ENCODE measurements at regions not wholly inside any gene's neighbourhood (a gene's known extent, or its start where the extent isn't known, plus 50 kb on each side); places are given as distances from the start of the nearest gene placed in this dataset.
"Not testable (repeated sequence)": the region's sequence is repeated elsewhere in the genome, so short reads cannot be mapped to it uniquely, and the experiment has no call there.

DNA sequence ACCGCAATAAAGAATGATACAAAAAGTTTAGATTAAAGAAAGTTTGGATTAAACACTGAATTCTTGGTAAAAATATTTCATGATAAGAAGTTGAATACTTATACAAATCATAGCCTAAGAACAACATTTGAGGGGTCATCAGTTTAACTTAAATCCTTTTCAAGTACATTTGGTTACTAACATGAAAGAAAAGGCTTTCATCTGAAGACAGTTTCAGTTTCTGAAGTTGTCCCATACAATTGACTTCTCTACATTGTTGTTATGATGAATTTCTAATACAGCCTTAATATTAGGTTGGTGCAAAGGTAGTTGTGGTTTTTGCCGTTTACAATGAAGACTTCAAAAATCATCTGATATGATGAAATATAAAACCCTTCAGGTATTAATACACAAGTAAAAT lies 317.5 kb upstream of the MAGI2 start:
- H3K4me3 ChIP-seq, result no peak overlapping the region
- no peaks in the 10 kb centered on the region for H3K36me3 ChIP-seq (replicated peaks; ENCODE audit: insufficient read depth, low read depth)
- TF ChIP-seq, protein P1, sequence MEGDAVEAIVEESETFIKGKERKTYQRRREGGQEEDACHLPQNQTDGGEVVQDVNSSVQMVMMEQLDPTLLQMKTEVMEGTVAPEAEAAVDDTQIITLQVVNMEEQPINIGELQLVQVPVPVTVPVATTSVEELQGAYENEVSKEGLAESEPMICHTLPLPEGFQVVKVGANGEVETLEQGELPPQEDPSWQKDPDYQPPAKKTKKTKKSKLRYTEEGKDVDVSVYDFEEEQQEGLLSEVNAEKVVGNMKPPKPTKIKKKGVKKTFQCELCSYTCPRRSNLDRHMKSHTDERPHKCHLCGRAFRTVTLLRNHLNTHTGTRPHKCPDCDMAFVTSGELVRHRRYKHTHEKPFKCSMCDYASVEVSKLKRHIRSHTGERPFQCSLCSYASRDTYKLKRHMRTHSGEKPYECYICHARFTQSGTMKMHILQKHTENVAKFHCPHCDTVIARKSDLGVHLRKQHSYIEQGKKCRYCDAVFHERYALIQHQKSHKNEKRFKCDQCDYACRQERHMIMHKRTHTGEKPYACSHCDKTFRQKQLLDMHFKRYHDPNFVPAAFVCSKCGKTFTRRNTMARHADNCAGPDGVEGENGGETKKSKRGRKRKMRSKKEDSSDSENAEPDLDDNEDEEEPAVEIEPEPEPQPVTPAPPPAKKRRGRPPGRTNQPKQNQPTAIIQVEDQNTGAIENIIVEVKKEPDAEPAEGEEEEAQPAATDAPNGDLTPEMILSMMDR (IDR thresholded peaks at IDR 0.05; ENCODE audit: poor library complexity), result no peak
- TF ChIP-seq EZH2phosphoT487 (IDR thresholded peaks at IDR 0.05; ENCODE audit: low read depth, severe bottlenecking, unreplicated experiment) (no peak), EZH2 (IDR thresholded peaks at IDR 0.05; ENCODE audit: borderline replicate concordance) (no peak)
- no peaks in the 10 kb centered on the region for H4K20me1 ChIP-seq (ENCODE audit: insufficient read depth, poor library complexity, severe bottlenecking)
- no peak for DNase-seq (ENCODE audit: low spot score)
- no peak overlapping the region for H3K27ac ChIP-seq
- H3K79me2 ChIP-seq, result no peaks in the 10 kb centered on the region
- H3K9me2 ChIP-seq (replicated peaks; ENCODE audit: insufficient read depth), result no peaks in the 10 kb centered on the region
- H3K4me2 ChIP-seq, result no peak overlapping the region
- WGBS (ENCODE audit: low lambda C conversion rate, missing lambda C conversion rate), result 72% methylated on average over 2 of the region's 2 CpGs
- no peaks in the 10 kb centered on the region for H3K4me1 ChIP-seq (ENCODE audit: insufficient read depth)
- H2AFZ ChIP-seq, result no peak overlapping the region
- H3K27me3 ChIP-seq, result no peaks in the 10 kb centered on the region
- H3K9me3 ChIP-seq (ENCODE audit: low read depth), result no peaks in the 10 kb centered on the region

DNA sequence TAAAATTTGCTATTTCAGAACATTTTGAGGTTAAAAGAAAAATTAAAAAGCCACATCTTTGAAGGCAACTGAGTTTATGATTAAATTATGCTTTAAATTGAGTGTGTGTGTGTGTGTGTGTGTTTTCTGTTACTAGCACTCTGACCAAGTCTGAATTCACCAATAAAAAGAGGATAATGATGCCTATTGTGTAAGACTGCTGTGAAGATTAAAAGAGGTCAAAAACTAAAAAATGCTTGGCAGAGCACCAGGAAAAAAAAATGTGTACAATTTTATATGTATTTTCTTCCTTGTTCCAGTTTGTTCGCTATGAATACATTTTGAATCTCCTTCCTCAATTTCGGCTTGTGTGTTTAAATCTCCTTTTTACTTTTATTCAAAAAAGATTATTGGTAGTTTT lies 316.6 kb upstream of the MAGI2 start:
- Histone ChIP-seq H3K9me2 (replicated peaks; ENCODE audit: insufficient read depth) (no peaks in the 10 kb centered on the region), H3K9me3 (ENCODE audit: low read depth) (no peaks in the 10 kb centered on the region), H3K27me3 (no peaks in the 10 kb centered on the region), H3K4me1 (ENCODE audit: insufficient read depth) (no peaks in the 10 kb centered on the region), H3K4me2 (no peak overlapping the region), H3K36me3 (replicated peaks; ENCODE audit: insufficient read depth, low read depth) (no peaks in the 10 kb centered on the region), H2AFZ (no peak overlapping the region), H3K4me3 (no peak overlapping the region), H3K27ac (no peak overlapping the region), H4K20me1 (ENCODE audit: insufficient read depth, poor library complexity, severe bottlenecking) (no peaks in the 10 kb centered on the region), H3K79me2 (no peaks in the 10 kb centered on the region)
- DNase-seq (ENCODE audit: low spot score), result no peak
- TF ChIP-seq EZH2 (IDR thresholded peaks at IDR 0.05; ENCODE audit: borderline replicate concordance), result no peak
- TF ChIP-seq, protein P1 (IDR thresholded peaks at IDR 0.05; ENCODE audit: poor library complexity), result no peak
- no peak for TF ChIP-seq EZH2phosphoT487 (IDR thresholded peaks at IDR 0.05; ENCODE audit: low read depth, severe bottlenecking, unreplicated experiment)
- 90% methylated on average over 2 of the region's 2 CpGs for WGBS (ENCODE audit: low lambda C conversion rate, missing lambda C conversion rate)

DNA sequence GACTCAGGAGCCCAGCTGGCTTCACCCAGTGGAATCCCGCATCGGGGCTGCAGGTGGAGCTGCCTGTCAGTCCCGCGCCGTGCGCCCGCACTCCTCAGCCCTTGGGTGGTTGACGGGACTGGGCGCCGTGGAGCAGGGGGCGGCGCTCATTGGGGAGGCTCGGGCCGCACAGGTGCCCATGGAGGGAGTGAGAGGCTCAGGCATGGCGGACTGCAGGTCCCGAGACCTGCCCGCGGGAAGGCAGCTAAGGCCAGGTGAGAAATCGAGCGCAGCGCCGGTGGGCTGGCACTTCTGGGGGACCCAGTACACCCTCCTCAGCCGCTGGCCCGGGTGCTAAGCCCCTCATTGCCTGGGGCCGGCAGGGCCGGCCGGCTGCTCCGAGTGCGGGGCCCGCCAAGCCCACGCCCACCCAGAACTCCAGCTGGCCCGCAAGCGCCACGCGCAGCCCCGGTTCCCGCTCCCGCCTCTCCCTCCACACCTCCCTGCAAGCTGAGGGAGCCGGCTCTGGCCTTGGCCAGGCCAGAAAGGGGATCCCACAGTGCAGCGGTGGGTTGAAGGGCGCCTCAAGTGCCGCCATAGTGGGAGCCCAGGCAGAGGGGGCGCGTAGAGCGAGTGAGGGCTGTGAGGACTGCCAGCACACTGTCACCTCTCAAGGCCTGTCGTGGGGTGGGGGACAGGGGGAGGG lies 314.6 kb upstream of the MAGI2 start:
- not testable (repeated sequence) for DNase-seq (ENCODE audit: low spot score); H3K79me2 ChIP-seq; H3K4me1 ChIP-seq (ENCODE audit: insufficient read depth); H3K27ac ChIP-seq; H4K20me1 ChIP-seq (ENCODE audit: insufficient read depth, poor library complexity, severe bottlenecking); H3K36me3 ChIP-seq (replicated peaks; ENCODE audit: insufficient read depth, low read depth); H2AFZ ChIP-seq; H3K9me2 ChIP-seq (replicated peaks; ENCODE audit: insufficient read depth); H3K9me3 ChIP-seq (ENCODE audit: low read depth); H3K4me3 ChIP-seq; H3K27me3 ChIP-seq; H3K4me2 ChIP-seq
- WGBS (ENCODE audit: low lambda C conversion rate, missing lambda C conversion rate), result 98% methylated on average over 35 of the region's 46 CpGs

DNA sequence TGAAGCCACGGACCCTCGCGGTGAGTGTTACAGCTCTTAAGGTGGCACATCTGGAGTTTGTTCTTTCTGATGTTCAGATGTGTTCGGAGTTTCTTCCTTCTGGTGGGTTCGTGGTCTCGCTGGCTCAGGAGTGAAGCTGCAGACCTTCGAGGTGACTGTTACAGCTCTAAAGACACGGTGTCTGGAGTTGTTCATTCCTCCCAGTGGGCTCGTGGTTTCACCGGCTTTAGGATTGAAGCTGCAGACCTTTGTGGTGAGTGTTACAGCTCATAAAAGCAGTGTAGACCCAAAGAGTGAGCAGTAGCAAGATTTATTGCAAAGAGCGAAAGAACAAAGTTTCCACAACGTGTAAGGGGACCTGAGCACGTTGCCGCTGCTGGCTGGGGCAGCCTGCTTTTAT lies 313.7 kb upstream of the MAGI2 start:
- not testable (repeated sequence) for H3K9me3 ChIP-seq (ENCODE audit: low read depth); H3K27me3 ChIP-seq; H3K4me3 ChIP-seq; H3K79me2 ChIP-seq; H2AFZ ChIP-seq; H3K4me1 ChIP-seq (ENCODE audit: insufficient read depth); H3K9me2 ChIP-seq (replicated peaks; ENCODE audit: insufficient read depth); H3K27ac ChIP-seq; DNase-seq (ENCODE audit: low spot score); H4K20me1 ChIP-seq (ENCODE audit: insufficient read depth, poor library complexity, severe bottlenecking); H3K4me2 ChIP-seq; H3K36me3 ChIP-seq (replicated peaks; ENCODE audit: insufficient read depth, low read depth)
- WGBS (ENCODE audit: low lambda C conversion rate, missing lambda C conversion rate), result 82% methylated on average over 14 of the region's 14 CpGs

All from hepatocyte (in vitro differentiated cells).